ENCODE measurements at regions not wholly inside any gene's neighbourhood (a gene's known extent, or its start where the extent isn't known, plus 50 kb on each side); places are given as distances from the start of the nearest gene placed in this dataset.

DNA sequence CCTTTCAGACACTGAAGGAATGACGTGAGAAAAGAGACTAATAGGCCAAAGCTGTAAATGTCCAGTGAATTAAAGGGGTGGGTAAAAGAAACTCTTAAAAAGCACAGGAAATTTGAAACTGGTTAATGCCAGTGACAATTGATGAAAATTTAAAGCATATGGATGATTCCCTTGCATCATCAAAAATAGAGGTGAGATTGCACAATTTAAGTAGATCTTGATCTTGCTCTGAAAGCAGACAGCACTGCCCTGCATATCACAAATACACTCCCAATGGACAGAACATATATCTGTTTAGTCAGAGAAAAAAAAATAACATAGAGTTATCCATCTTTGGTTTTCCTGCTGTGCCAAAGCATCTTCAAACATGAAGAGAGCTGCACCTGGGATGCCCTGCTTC lies 86.7 kb upstream of the UBE2E3 start:
- TF ChIP-seq, protein P1, sequence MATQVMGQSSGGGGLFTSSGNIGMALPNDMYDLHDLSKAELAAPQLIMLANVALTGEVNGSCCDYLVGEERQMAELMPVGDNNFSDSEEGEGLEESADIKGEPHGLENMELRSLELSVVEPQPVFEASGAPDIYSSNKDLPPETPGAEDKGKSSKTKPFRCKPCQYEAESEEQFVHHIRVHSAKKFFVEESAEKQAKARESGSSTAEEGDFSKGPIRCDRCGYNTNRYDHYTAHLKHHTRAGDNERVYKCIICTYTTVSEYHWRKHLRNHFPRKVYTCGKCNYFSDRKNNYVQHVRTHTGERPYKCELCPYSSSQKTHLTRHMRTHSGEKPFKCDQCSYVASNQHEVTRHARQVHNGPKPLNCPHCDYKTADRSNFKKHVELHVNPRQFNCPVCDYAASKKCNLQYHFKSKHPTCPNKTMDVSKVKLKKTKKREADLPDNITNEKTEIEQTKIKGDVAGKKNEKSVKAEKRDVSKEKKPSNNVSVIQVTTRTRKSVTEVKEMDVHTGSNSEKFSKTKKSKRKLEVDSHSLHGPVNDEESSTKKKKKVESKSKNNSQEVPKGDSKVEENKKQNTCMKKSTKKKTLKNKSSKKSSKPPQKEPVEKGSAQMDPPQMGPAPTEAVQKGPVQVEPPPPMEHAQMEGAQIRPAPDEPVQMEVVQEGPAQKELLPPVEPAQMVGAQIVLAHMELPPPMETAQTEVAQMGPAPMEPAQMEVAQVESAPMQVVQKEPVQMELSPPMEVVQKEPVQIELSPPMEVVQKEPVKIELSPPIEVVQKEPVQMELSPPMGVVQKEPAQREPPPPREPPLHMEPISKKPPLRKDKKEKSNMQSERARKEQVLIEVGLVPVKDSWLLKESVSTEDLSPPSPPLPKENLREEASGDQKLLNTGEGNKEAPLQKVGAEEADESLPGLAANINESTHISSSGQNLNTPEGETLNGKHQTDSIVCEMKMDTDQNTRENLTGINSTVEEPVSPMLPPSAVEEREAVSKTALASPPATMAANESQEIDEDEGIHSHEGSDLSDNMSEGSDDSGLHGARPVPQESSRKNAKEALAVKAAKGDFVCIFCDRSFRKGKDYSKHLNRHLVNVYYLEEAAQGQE (IDR thresholded peaks at IDR 0.05; ENCODE audit: borderline replicate concordance), result no peak
- TF ChIP-seq, protein P2, sequence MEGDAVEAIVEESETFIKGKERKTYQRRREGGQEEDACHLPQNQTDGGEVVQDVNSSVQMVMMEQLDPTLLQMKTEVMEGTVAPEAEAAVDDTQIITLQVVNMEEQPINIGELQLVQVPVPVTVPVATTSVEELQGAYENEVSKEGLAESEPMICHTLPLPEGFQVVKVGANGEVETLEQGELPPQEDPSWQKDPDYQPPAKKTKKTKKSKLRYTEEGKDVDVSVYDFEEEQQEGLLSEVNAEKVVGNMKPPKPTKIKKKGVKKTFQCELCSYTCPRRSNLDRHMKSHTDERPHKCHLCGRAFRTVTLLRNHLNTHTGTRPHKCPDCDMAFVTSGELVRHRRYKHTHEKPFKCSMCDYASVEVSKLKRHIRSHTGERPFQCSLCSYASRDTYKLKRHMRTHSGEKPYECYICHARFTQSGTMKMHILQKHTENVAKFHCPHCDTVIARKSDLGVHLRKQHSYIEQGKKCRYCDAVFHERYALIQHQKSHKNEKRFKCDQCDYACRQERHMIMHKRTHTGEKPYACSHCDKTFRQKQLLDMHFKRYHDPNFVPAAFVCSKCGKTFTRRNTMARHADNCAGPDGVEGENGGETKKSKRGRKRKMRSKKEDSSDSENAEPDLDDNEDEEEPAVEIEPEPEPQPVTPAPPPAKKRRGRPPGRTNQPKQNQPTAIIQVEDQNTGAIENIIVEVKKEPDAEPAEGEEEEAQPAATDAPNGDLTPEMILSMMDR (IDR thresholded peaks at IDR 0.05; ENCODE audit: poor library complexity, severe bottlenecking), result no peak
- TF ChIP-seq POLR2AphosphoS5 (IDR thresholded peaks at IDR 0.05) (no peak), EZH2 (IDR thresholded peaks at IDR 0.05; ENCODE audit: borderline replicate concordance, insufficient read depth, low read length, poor library complexity, severe bottlenecking) (no peak), TAF1 (IDR thresholded peaks at IDR 0.05; ENCODE audit: low read depth) (no peak), RAD21 (conservative IDR thresholded peaks at IDR 0.05) (no peak), MXI1 (conservative IDR thresholded peaks at IDR 0.05; ENCODE audit: poor library complexity, severe bottlenecking) (no peak)

Data from neural cell (in vitro differentiated cells).